Gastrocnemius medialis (tissue), 4 donors: ENCODE measurements at regions not wholly inside any gene's neighbourhood (a gene's known extent, or its start where the extent isn't known, plus 50 kb on each side); places are given as distances from the start of the nearest gene placed in this dataset.

Source experiments
- CTCF ChIP-seq, 5 experiments: fragments of 450-650 bp in 3 of 5; fragments of 200-600 bp in 2 of 5; sonication (generic) in 2 of 5; IDR thresholded peaks in 4 of 5; conservative IDR thresholded peaks in 1 of 5; 1 replicate in 4 of 5; 2 replicates in 1 of 5; pipeline ENCODE4 v1.5.1; 2016 to 2019; ENCODE audit warnings: antibody characterized with exemption in 5 of 5, mild to moderate bottlenecking in 3 of 5, moderate library complexity in 3 of 5
- POLR2A ChIP-seq, 2 donors: fragments of 450-650 bp; IDR thresholded peaks; one replicate each; pipeline ENCODE4 v1.6.1; 2017; ENCODE audit warnings: antibody characterized with exemption in 2 of 2, mild to moderate bottlenecking in 2 of 2, moderate library complexity in 2 of 2

- TF ChIP-seq CTCF (IDR thresholded peaks at IDR 0.05 in 4 of 5, conservative IDR thresholded peaks at IDR 0.05 in 1 of 5) = no peak
- no peak for TF ChIP-seq POLR2A (IDR thresholded peaks at IDR 0.05)
These were observed 1719.7 kb upstream of the PIK3C3 start for GRCh38 chr18:40235323-40235722.
